ENCODE measurements at regions not wholly inside any gene's neighbourhood (a gene's known extent, or its start where the extent isn't known, plus 50 kb on each side); places are given as distances from the start of the nearest gene placed in this dataset.

DNA sequence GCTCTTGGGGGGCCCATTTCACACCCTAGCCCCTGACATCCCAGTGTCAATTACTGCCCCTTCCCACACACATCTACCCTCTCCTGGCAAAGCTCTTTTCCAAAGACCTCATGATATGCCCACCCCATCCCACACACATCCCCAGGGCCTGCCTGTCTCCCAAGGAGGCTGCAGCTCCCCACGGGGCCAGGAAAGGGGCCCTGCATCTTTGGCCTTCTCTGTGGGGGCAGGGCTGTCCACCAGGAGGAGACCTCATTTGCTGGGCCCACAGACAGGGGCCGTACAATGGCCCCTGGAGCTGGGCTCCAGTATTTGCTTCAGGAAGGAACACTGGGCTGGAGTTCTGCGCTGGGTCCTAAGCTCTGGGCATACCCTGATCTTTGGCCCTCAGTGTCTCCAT lies 65.6 kb upstream of the RUNX3 start:
- H3K9me3 ChIP-seq = no peaks in the 10 kb centered on the region
- WGBS, 2 donors = 61 to 70% methylated on average over 2 to 3 of the region's 3 CpGs
- H3K4me1 ChIP-seq = no peaks in the 10 kb centered on the region
- TF ChIP-seq, protein P1, sequence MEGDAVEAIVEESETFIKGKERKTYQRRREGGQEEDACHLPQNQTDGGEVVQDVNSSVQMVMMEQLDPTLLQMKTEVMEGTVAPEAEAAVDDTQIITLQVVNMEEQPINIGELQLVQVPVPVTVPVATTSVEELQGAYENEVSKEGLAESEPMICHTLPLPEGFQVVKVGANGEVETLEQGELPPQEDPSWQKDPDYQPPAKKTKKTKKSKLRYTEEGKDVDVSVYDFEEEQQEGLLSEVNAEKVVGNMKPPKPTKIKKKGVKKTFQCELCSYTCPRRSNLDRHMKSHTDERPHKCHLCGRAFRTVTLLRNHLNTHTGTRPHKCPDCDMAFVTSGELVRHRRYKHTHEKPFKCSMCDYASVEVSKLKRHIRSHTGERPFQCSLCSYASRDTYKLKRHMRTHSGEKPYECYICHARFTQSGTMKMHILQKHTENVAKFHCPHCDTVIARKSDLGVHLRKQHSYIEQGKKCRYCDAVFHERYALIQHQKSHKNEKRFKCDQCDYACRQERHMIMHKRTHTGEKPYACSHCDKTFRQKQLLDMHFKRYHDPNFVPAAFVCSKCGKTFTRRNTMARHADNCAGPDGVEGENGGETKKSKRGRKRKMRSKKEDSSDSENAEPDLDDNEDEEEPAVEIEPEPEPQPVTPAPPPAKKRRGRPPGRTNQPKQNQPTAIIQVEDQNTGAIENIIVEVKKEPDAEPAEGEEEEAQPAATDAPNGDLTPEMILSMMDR (IDR thresholded peaks at IDR 0.05) = no peak
- TF ChIP-seq POLR2A (IDR thresholded peaks at IDR 0.05) = no peak
- DNase-seq (no peak), ATAC-seq (no peak)
- no peaks in the 10 kb centered on the region for H3K27me3 ChIP-seq
- H3K27ac ChIP-seq = no peak overlapping the region
- intact Hi-C loops (cut with DNase I) = no loop called here
- H3K4me3 ChIP-seq = no peak overlapping the region
- H3K36me3 ChIP-seq (replicated peaks in 1 of 2; ENCODE audit: insufficient read depth in 1 of 2, low read depth in 2 of 2) = no peaks in the 10 kb centered on the region

DNA sequence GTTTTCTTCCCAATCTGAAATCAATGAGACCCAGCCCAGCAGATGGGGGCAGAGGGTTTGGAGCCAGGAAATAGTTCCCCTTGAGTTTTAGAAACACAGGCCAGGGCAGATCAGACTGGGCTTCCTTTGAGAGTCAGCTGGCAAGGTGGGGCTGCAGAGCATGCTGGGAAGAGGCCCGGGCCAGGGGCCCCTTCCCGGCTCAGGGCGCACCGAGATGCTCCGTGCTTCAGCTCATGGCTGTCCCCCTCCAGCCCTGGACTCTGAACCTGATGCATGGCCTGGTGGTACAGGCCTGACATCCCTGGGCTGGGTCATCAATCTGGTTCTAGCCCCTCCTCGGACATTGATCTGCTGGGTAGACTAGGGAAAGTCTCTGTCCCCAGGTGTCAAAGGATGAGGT lies 65.1 kb upstream of the RUNX3 start:
- no peak overlapping the region for H3K4me3 ChIP-seq
- 20 to 72% methylated on average over 1 to 6 of the region's 6 CpGs for WGBS, 2 donors
- intact Hi-C loops (cut with DNase I) = no loop called here
- no peaks in the 10 kb centered on the region for H3K9me3 ChIP-seq
- no peaks in the 10 kb centered on the region for H3K27me3 ChIP-seq
- DNase-seq (no peak), ATAC-seq (no peak)
- no peak for TF ChIP-seq POLR2A (IDR thresholded peaks at IDR 0.05)
- TF ChIP-seq, protein P1 (IDR thresholded peaks at IDR 0.05) = no peak
- no peak overlapping the region for H3K27ac ChIP-seq
- H3K36me3 ChIP-seq (replicated peaks in 1 of 2; ENCODE audit: insufficient read depth in 1 of 2, low read depth in 2 of 2) = no peaks in the 10 kb centered on the region
- H3K4me1 ChIP-seq = no peaks in the 10 kb centered on the region

DNA sequence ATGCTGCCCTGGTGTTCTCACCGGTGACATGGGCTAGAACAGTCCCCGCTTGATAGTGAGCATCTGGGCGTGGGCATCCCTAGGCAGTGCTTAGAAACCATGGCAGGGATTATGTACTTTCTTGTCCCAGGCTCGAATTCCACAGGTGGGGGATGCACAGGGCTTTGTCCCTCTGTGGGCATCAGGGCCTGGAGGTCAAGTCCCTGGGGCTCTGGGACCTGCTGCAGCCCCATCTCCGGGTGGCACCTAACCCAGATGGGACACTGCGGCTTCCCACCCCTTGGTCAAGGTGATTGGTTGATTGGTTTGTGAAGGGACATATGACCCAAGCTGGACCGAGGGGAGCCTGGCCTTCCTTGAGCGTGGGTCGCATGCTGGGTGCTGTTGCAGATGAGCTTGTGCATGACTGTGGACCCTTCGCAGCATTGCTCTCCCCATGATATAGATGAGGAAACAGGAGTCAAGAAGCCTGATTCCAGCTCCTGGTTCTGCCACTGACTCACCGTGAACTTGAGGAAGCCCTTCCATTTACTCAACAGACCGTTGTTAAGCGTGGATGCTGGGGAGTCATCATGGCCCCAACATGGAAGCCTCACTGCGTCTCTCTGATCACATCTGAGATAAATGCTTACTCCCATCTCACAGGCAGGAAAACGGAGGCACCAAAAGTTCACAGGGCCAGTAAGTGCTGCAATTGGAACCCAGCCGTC lies 64.0 kb upstream of the RUNX3 start:
- H3K9me3 ChIP-seq = no peaks in the 10 kb centered on the region
- H3K27me3 ChIP-seq = no peaks in the 10 kb centered on the region
- no peak overlapping the region for H3K27ac ChIP-seq
- H3K4me3 ChIP-seq = no peak overlapping the region
- intact Hi-C loops (cut with DNase I) = no loop called here
- WGBS, 2 donors = 76 to 77% methylated on average over 10 to 16 of the region's 16 CpGs
- DNase-seq = no peak
- H3K4me1 ChIP-seq = no peaks in the 10 kb centered on the region
- no peak for TF ChIP-seq POLR2A (IDR thresholded peaks at IDR 0.05)
- TF ChIP-seq, protein P1 (IDR thresholded peaks at IDR 0.05) = no peak
- ATAC-seq = no peak
- no peaks in the 10 kb centered on the region for H3K36me3 ChIP-seq (replicated peaks in 1 of 2; ENCODE audit: insufficient read depth in 1 of 2, low read depth in 2 of 2)

DNA sequence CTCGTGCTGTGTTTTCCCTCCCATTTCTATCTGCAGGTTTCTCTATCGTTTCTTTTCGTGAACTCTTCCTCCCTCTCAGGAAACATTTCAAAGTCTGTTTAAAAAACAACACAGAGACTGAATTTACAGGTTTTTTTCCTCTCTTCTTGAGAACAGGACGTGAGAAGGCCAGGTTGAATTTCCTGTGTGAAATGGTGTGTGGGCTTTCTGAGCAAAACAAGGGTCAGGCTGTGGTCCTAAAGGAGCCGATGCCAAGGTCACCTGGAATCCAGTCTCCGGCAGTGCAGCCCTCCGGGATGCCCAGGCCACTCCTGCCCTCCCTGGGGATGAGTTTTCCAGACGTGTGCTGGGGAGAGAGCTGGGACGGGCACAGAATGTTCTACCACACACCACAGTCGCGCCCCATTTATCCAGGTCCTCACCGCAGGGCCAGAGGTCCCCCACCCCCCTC lies 62.7 kb upstream of the RUNX3 start:
- no peaks in the 10 kb centered on the region for H3K4me1 ChIP-seq
- no peak for DNase-seq
- no peak for TF ChIP-seq POLR2A (IDR thresholded peaks at IDR 0.05)
- TF ChIP-seq, protein P1 (IDR thresholded peaks at IDR 0.05) = no peak
- H3K27ac ChIP-seq = no peak overlapping the region
- intact Hi-C loops (cut with DNase I) = no loop called here
- no peak overlapping the region for H3K4me3 ChIP-seq
- H3K9me3 ChIP-seq = no peaks in the 10 kb centered on the region
- 42 to 63% methylated on average over 10 to 12 of the region's 12 CpGs for WGBS, 2 donors
- ATAC-seq = no peak
- no peaks in the 10 kb centered on the region for H3K36me3 ChIP-seq (replicated peaks in 1 of 2; ENCODE audit: insufficient read depth in 1 of 2, low read depth in 2 of 2)
- no peaks in the 10 kb centered on the region for H3K27me3 ChIP-seq
